HEK293T (cell line): ENCODE measurements at regions not wholly inside any gene's neighbourhood (a gene's known extent, or its start where the extent isn't known, plus 50 kb on each side); places are given as distances from the start of the nearest gene placed in this dataset.

Experiments used
- ARNT ChIP-seq: fragments of 450-650 bp; IDR thresholded peaks from 2 replicates; pipeline ENCODE4 v1.6.1; 2017; ENCODE audit warnings: mild to moderate bottlenecking
- FOXM1 ChIP-seq: fragments of 450-650 bp; IDR thresholded peaks from 2 replicates; pipeline ENCODE4 v1.6.1; 2017; ENCODE audit warnings: mild to moderate bottlenecking, borderline replicate concordance
- LEF1 ChIP-seq: fragments of 450-650 bp; IDR thresholded peaks from 2 replicates; pipeline ENCODE4 v1.6.1; 2017; ENCODE audit warnings: mild to moderate bottlenecking, borderline replicate concordance
- SP1 ChIP-seq: fragments of 450-650 bp; IDR thresholded peaks from 2 replicates; pipeline ENCODE4 v1.6.1; 2017
- SUZ12 ChIP-seq: fragments of 450-650 bp; IDR thresholded peaks from 2 replicates; pipeline ENCODE4 v1.6.1; 2016; ENCODE audit warnings: mild to moderate bottlenecking
- TARDBP ChIP-seq: fragments of 450-650 bp; IDR thresholded peaks from 2 replicates; pipeline ENCODE4 v1.6.1; 2016

- TF ChIP-seq FOXM1 (no peak), ARNT (no peak), TARDBP (no peak), LEF1 (no peak), SUZ12 (no peak), SP1 (no peak)
Observed at GRCh38 chr15:70528816-70529215, 234.5 kb downstream of the UACA start.
